GOT3 (cell line): ENCODE measurements at regions not wholly inside any gene's neighbourhood (a gene's known extent, or its start where the extent isn't known, plus 50 kb on each side); places are given as distances from the start of the nearest gene placed in this dataset.
"Not testable (repeated sequence)": the region's sequence is repeated elsewhere in the genome, so short reads cannot be mapped to it uniquely, and the experiment has no call there.

Experiments
- DNase-seq: peaks from one replicate; lab custom pipeline; 2025; ENCODE audit warnings: mixed read lengths; lab: John Stamatoyannopoulos, UW

DNA sequence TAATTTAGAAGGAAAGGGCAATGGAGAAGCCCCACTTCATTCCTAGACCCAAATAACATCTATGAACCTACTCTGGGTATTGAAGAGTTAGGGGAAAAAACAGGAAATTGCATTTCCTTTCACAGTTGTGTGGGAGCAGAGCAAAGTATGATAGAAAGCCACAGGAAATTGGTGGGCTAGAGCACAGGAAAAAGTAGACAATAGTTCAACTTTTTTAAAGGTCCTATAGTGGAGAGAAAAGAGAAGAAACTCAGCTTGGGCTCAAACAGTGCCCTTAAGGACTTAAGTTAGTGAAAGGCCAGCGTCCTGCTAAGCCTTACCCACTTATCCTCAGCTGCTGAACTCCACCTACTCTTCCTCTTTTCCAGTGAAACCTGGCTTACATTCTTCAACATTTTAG is 258.1 kb downstream of the DPY19L2 start:
- DNase-seq: no peak

DNA sequence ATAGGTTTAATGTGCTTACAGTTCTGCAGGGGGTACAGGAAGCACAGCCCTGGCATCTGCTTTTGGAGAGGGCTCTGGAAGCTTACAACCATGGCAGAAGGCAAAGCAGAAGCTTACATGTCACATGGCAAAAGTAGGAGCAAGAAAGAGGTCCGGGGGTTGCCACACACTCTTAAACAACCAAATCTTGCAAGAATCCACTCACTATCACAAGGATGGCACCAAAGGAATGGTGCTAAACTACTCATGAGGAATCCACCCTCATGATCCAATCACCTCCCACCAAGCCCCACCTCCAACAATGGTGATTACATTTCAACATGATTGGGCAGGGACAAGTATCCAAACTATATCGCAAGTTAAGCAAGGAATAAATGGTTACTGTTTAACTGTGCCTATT is 255.8 kb upstream of the AVPR1A start:
- no peak for DNase-seq

DNA sequence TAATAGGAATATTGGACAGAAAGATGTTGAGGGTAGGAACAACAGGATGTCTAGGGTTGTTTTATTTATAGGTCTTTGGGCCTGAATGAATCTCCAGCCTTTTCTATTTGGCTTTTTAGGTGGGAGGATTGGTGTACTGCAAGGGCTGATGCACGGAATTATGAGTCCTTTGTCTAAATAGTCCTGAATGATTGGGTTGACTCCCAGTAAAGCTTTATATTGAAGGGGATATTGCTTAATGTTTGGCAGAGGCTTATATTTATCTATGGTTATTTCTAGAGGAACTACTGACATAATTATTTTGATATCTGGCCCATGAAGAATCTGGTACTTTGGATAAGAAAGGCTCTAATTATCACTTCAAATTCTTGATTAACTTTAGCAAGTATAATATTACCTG is 253.6 kb upstream of the AVPR1A start:
- DNase-seq: no peak

DNA sequence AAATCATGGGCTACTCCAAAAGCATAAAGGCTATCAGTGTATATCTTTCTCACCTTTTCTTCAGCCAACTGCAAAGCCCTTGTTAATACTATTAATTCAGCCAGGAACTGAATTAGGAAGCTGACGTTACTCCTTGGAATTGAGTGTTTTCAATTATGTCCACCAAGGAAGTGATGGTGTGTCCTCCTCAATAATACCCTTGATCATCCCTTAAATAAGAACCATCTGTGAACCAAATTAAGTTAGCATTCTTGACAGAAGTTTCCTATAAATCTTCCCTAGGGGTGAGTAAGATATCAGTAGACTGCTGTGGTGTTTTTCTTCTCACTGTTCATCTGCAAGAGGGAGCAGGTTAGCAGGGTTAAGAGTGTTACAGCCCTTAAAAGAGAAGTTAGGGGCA is 252.3 kb upstream of the AVPR1A start:
- no peak for DNase-seq

DNA sequence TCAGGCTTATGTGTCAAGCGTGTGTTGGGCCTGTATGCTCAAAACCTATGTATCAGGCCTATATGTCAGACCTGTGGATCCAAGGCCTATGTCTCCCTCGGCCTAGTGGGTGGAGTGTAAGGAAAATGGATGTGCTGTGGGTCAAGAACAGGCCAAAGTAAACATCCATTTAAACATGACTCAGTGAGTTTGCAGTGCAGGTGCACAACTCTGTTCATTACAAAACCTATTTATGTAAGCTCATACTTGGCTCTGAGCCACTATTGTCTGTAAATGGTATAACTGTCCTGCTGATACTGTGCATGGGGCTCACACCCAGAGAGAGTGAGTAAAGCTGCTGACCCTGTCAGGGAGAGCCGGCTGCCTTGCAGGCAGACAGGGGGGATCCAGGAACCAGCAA is 249.7 kb upstream of the AVPR1A start:
- no peak for DNase-seq

DNA sequence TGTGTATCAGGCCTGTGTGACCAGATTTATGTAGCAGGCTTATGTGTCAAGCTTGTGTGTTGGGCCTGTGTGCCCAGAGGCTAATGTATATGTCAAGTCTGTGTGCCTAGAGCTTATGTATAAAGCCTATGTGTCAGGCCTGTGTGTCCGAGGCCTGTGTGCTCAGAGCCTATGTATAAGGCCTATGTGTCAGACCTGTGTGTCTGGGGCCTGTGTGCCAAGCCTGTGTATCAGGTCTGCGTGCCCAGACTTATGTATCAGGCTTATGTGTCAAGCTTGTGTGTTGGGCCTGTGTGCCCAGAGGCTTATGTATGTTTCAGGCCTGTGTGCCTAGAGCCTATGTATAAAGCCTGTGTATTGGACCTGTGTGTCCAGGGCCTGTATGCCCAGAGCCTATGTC is 249.3 kb upstream of the AVPR1A start:
- no peak for DNase-seq

DNA sequence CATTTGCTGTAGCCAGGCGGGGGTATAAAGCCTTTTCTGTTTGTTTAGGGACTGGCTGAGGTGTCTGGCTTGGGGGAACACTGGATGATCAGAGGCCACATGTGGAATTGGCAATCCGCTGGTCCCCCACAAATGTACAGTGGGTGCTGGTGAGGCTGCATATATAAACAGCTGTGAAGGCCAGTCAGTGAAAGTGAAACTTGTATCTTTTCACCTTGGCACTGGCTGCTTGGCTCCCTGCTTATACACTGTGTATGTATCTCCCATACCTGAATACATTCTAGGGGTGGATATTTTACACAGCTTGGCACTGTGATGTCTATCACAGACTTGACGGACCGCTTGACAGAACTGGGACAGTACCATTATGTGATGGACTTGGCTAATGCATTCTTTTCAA is 246.8 kb upstream of the AVPR1A start:
- DNase-seq: no peak

DNA sequence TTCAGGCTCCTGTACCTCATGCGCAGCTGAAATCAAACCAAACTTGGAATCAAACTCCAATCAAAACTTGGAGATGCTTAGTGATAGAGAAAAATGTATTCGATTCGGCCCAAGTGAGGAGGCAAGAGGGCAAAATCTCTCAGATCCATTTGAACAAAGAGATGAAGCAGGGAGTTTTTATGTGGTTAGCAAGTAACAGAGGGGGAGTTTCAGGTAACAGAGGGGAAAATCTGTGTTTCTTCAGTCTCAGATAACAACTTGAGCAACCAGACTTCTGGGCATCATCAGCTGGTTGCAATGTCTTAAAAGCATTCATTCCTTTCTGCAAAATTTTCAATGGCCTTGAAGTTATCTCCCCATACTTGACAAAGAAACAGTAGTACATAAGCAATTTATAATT is 245.1 kb upstream of the AVPR1A start:
- DNase-seq: no peak

DNA sequence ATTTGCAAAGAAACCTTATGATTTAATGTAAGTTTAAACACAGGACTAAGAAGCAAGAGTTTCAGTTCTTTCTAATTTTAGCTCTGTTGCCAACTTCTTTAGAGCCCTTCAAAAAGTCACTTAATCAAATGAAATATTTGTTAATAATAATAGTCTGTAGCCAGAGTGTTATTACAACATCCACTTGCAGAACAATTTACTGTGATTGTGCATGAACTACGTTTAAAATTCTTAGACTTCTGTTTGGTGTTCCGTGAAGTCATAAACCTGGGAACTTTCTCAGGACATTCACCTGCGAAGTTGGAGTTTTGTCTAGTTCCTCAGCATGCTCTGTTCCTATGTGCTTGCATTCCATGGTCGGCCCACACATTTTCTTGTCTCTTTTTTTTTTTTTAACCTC is 244.0 kb upstream of the AVPR1A start:
- no peak for DNase-seq

DNA sequence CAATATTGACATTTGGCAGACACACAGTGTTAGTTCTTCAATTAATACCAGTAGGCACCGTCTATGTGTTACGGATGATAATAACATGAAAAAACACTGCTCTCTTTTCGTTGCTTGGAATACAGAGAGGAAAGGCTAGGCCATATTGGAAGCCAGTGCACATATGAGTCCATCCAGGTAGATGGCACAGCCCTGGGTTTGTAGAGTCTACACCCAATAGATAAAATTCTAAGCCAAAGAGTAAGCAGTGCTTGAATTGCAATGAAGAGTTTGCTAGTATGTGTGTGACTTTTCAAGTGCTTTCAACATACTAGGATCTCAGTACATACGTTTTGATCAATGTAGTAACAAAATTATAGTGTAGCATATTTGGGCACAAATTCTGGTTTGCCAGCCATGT is 243.3 kb upstream of the AVPR1A start:
- no peak for DNase-seq

DNA sequence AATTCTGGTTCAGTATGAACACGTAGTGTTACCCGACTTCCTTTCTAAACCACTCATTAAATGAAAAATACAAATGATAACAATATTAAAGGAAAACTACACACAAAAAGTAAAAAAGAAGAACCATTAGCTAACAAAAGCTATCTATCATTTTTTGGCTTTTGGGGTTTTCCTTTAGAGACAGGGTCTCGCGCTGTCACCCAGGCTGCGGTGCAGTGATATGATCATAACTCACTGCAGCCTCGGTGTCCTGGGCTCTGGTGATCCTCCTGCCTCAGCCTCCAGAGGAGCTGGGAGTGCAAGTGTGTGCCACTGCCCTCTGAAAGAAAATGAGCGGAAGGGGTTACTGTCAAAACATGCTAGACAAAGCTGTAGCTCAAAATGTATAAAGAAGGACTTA is 238.2 kb upstream of the AVPR1A start:
- no peak for DNase-seq

DNA sequence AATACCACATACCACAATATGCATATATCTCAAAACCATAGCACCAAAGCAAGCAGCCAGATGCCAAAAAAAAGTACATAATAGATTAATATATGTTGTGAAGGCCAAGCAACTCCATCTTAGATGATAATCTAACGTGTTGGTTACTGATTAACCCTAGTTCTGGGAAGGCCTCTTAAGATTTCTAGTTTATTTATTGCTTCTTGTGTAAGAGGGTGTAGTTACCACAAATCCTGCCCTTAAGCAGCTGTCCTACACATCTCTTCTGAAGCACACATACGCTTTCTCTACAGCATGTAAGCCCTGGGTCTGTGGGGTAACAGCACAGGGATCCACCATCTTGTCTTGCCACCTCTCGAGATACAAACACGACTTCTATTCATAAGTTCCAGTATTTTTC is 236.8 kb upstream of the AVPR1A start:
- no peak for DNase-seq

DNA sequence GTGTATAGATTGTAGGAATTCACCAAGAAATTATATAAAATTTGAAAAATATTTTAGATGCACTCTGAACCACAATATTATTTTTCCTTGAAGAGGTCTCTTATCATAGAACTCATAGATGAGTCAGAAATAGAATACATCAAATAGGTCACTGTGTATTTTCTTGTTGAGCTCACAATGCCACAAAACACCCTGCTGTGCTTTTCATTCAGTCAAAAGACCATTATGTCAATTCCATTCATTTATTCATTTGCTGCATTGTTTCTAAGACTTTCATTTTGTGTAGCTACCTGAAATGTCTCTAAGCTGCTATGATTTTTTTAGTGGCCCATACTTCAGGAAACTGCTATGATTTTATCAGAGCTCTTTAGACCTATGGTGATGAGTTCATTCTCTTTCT is 231.9 kb upstream of the AVPR1A start:
- DNase-seq: no peak

DNA sequence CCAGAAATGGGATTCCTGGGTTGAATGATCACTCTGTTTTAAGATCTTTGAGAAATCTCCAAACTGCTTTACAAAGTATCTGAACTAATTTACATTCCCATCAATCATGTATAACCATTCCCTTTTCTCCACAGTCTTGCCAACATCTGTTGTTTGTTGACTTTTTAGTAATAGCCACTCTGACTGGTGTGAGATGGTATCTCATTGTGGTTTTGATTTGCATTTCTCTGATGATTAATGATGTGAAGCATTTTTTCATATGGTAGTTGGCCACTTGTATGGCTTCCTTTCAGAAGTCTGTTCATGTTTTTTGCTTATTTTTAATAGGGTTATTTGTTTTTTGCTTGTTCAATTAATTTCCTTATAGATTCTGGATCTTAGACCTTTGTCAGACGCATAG is 211.8 kb upstream of the AVPR1A start:
- no peak for DNase-seq

DNA sequence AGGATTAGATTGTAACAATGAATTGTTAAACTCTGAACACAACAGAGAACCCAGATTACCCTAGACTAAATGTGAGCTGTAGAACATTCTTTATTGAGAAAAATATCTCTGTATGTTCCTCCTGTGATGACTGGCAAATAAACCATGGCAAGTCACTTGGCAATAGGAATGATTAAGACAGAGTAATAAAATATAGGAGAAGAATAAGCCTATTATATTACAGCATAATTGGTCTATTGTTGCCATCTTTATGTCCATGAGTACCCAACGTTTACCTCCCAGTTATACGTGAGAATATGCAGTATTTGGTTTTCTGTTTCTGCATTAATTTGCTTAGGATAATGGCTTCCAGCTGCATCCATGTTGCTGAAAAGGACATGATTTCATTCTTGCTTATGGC is 211.2 kb upstream of the AVPR1A start:
- DNase-seq: no peak

DNA sequence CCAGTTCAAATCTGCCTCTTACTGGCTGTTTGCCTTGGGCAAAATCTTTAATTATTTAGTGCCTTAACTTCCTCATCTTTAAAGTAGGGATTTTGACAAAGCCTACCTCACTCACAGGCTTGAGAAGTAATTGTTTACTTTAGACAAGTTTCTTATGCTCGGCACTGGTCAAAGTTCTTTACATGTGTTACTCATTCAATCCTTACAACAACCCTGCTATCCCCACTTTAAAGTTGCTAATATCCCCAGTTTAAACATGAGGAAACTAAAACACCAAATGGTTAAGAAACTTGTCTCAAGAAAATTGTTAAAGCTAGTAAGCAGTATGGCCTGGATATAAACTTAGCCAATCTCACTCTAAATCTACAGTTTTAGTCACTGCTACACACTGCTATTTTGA is 204.0 kb upstream of the AVPR1A start:
- DNase-seq: no peak

DNA sequence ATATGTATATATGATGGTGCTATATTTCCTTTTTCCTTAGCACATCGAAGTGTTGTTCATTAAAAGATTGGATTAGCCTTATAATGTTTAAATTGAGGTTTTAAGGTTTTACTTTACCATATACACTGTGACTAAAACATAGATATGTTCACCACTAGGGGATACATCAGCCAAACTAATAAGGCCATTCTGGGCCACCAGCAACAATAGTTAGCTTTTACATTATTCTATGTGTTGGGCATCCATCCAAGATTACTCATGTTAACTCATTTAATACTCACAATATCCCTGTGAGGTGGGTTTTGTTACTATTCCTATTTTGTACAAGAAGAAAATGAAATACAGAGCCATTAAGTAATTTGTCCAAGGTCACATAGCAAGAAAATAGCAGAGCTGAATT is 202.6 kb upstream of the AVPR1A start:
- DNase-seq: no peak

DNA sequence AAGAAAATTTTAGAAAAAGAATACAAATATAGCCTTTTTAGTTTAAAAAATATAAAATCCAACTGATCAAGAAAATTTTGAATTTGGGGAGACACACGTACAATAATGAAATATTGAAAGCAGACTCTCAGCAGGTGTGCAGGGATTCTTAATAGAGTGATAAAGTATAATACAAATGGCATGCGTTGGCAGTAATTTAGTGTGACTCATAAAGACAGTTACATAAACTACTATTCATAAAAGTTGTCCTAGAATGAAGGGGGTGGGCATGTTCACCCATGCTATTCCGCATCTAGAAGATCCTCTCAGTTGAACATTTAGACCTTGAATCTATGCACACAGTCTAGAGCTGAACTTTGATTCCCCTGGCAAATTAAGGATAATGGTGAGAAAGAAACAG is 200.4 kb upstream of the AVPR1A start:
- no peak for DNase-seq

DNA sequence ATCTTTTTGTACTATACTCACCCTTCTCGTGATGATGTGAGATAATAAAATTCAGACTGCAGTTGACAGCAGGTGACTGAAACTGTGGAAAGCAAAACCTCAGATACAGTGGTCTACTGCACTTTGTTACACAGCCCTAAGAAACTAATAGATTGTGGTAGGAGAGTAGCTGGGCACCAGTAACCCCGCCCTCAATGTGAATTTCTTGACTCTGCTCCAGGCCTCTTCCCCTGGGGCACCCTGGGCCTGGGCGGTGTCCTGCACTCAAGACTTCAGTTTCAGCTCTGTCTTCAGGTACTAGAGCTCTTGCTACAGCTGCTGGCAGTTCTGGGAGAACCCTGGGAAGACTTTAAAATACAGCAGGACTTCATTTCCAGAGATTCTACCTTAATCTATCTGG is 197.6 kb upstream of the AVPR1A start:
- DNase-seq: no peak

DNA sequence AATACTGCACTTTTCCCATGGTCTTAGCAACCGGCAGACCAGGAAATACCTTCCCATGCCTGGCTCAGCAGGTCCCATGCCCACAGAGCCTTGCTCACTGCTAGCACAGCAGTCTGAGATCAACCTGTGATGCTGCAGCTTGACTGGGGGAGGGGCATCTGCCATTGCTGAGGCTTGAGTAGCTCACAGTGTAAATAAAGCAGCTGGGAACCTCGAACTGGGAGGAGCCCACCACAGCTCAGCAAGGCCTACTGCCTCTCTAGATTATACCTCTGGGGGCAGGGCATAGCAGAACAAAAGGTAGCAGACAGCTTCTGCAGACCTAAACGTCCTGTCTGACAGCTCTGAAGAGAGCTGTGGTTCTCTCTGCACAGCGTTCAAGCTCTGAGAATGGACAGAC is 186.2 kb upstream of the AVPR1A start:
- not testable (repeated sequence) for DNase-seq

DNA sequence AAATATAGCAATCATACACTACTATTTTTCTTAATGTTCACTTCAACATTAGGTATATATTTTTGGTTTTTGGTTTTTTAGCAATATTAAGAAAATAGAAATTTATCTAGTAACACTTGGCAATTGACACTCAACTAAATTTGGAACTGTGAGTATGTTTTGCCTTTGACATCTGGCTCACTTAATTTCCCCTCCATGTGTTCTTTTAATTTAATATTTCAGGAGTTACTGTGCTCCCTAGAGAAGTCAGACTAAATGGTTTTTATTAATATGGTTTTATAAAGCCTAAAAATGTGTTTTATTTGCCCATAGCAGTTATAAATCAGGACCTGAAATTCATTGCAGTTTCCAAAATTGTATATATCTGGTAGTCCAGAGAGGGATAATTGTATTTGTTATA is 175.3 kb upstream of the AVPR1A start:
- DNase-seq: no peak

DNA sequence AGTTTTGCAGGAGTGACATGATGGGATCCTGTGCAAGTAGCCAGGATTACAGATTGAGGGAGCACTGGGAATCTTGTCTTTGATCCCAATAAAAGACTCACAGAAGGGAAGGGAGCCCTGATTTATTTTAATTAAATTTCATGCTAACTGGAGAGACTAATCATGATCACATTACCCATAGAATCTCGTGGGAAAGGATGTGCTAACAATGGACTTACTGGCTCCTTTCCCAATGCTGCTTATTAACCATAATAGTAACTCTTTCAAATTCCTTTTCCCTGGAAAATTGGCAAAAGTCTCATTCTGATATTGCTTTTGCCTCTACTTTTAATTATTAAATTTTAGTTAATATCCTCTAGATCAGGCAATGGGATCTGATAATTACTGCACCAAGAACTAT is 174.8 kb upstream of the AVPR1A start:
- no peak for DNase-seq

DNA sequence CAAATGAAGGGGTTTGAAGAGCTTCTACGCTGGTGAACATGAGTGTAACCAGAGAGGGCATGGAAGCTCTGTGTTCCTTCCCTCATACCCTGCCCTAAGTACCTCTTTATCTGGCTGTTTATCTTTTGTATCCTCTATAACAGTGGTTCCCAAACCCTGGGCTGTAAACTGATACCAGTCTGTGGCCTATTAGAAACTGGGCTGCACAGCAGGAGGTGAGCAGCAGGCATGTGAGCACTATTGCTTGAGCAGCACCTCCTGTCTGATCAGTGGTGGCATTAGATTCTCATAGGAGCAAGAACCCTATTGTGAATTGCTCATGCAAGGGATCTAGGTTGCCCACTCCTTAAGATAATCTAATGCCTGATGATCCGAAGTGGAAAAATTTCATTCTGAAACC is 172.9 kb upstream of the AVPR1A start:
- DNase-seq: no peak

DNA sequence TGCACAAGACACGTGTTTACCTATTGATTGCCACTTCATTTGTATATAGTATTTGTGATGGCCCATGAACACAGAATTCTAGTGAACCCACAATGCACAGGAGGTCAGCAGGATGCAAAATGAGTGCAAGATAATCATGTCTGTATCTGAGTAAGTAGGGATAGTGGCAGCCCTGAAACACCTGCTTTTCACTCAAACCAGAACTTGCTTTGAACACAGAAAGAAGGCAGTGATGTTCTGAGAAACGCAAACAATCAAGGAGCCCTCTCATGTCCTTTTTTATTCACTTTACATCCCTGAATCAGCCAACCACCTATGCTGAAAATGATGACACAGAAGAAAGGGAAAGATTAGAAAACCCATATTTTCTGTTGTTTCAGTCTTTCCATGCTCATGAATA is 170.4 kb upstream of the AVPR1A start:
- DNase-seq: no peak

DNA sequence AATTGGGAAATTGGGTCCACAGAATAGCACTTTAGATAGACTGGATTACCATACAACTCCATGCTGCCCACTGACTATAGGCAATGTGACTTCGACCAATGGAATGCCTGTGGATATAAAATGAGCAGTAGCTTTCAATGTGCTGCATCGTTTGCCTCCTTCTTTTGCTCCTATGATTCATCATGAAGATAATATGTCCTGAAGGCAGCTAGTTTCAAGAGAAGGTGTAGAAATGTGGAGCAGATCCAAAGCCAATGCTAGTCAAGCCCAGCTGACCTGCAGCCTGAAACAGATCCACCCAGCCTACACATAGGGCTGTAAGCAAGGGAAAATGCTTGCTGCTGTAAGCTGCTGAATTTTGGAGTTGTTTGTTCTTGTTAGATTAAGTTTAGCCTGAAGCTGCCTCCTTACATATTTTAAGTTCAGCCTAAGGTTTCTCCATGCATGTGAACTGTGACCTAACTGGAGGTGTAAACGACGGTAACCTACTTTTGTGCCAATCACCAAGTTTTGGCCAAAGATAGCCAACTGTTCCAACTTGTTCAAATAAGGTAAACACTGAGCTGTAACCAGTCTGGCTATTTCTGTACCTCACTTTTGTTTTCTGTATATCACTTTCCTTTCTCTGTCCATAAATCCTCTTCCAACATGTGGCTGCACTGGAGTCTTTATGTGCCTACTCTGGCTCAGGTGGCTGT is 169.1 kb upstream of the AVPR1A start:
- no peak for DNase-seq
